Esophagus squamous epithelium (tissue), 5 donors: ENCODE measurements at regions not wholly inside any gene's neighbourhood (a gene's known extent, or its start where the extent isn't known, plus 50 kb on each side); places are given as distances from the start of the nearest gene placed in this dataset.

Source experiments
- DNase-seq: peaks from one replicate; lab custom pipeline; 2025; lab: John Stamatoyannopoulos, UW
- H3K27ac ChIP-seq, 4 donors: fragments of 200-600 bp; sonication (generic); one replicate each; pipeline ENCODE4 v1.5.1; 2016 to 2019; ENCODE audit warnings: mild to moderate bottlenecking in 1 of 4
- H3K27me3 ChIP-seq, 4 donors: fragments of 200-600 bp; sonication (generic); 1 replicate in 3 of 4; 2 replicates in 1 of 4; pipeline versions ENCODE4 v1.5.1 to v1.6.0; 2017 to 2021; ENCODE audit warnings: antibody characterized with exemption in 1 of 4
- H3K36me3 ChIP-seq, 3 donors: fragments of 200-600 bp; sonication (generic); one replicate each; pipeline ENCODE4 v1.5.1; 2016 to 2019
- H3K4me1 ChIP-seq, 3 donors: fragments of 200-600 bp; sonication (generic); one replicate each; pipeline ENCODE4 v1.5.1; 2017 to 2019
- H3K4me3 ChIP-seq, 4 donors: fragments of 200-600 bp; sonication (generic); 1 replicate in 3 of 4; 2 replicates in 1 of 4; pipeline ENCODE4 v1.5.1; 2016 to 2019; ENCODE audit warnings: mild to moderate bottlenecking in 2 of 4, moderate library complexity in 1 of 4
- H3K9me3 ChIP-seq, 3 donors: fragments of 200-600 bp; sonication (generic); one replicate each; pipeline ENCODE4 v1.5.1; 2016 to 2019
- POLR2A ChIP-seq, 4 donors: fragments of 450-650 bp; IDR thresholded peaks; one replicate each; pipeline ENCODE4 v1.6.1; 2017; ENCODE audit warnings: antibody characterized with exemption in 4 of 4, mild to moderate bottlenecking in 4 of 4, moderate library complexity in 3 of 4
- WGBS, 2 donors: methylation state at CpG; one replicate each; pipeline ENCODE4 v1.1.5; 2018; 5-methylcytosine and 5-hydroxymethylcytosine counted together
- intact Hi-C: fragments of 100-400 bp; cut with DNase I; formaldehyde crosslinking; loops from one replicate; pipeline ENCODE4 v1.15.0; 2022
- TF ChIP-seq, protein P1 (sequence below), 6 experiments: fragments of 450-650 bp in 4 of 6; fragments of 200-600 bp in 2 of 6; sonication (generic) in 2 of 6; IDR thresholded peaks; one replicate each; pipeline ENCODE4 v1.5.1; 2016 to 2019; ENCODE audit warnings: antibody characterized with exemption in 6 of 6, mild to moderate bottlenecking in 4 of 6, moderate library complexity in 4 of 6
- donor health status: DM: yes; HTN: yes; CAD: no.

DNA sequence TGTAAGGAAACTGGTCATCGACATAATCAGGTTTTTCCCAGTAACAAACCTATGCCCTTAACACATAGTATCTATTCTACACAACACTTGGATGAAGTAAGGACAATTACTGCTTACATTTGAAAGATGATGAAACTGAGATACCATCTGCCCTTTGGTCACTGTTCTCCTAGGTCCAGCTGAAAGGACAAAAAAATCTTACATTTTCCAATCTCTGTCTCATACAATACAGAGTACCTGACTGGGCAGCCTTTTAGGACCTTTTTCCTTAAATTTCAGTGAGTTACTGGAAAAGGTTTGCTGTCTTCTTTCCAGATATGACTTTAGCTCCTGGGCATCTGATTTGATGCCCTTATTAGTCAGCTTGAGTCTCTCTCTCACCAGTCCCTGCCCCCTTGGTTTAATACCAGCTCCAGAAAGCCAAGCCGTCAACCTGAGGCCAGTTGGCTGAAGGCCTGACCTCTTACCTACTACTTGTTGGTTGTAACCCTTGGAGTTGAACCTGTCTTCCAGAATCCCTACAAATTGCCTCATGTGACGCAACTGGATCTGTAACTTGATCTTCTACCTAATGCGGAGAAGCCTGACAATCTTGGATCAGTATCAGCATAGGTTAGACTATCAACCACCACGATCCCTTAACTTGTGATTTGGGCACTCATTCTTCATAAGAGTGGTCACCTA is 355.3 kb upstream of the ZNF385D start:
- intact Hi-C loops: no loop called here
- Histone ChIP-seq H3K27ac (no peak overlapping the region), H3K4me3 (no peak overlapping the region), H3K27me3 (no peaks in the 10 kb centered on the region), H3K9me3 (no peaks in the 10 kb centered on the region), H3K4me1 (no peaks in the 10 kb centered on the region), H3K36me3 (no peaks in the 10 kb centered on the region)
- DNase-seq: no peak
- TF ChIP-seq, protein P1, sequence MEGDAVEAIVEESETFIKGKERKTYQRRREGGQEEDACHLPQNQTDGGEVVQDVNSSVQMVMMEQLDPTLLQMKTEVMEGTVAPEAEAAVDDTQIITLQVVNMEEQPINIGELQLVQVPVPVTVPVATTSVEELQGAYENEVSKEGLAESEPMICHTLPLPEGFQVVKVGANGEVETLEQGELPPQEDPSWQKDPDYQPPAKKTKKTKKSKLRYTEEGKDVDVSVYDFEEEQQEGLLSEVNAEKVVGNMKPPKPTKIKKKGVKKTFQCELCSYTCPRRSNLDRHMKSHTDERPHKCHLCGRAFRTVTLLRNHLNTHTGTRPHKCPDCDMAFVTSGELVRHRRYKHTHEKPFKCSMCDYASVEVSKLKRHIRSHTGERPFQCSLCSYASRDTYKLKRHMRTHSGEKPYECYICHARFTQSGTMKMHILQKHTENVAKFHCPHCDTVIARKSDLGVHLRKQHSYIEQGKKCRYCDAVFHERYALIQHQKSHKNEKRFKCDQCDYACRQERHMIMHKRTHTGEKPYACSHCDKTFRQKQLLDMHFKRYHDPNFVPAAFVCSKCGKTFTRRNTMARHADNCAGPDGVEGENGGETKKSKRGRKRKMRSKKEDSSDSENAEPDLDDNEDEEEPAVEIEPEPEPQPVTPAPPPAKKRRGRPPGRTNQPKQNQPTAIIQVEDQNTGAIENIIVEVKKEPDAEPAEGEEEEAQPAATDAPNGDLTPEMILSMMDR (IDR thresholded peaks at IDR 0.05): no peak
- TF ChIP-seq POLR2A (IDR thresholded peaks at IDR 0.05): no peak
- 52 to 74% methylated on average over 5 of the region's 5 CpGs for WGBS, 2 donors

DNA sequence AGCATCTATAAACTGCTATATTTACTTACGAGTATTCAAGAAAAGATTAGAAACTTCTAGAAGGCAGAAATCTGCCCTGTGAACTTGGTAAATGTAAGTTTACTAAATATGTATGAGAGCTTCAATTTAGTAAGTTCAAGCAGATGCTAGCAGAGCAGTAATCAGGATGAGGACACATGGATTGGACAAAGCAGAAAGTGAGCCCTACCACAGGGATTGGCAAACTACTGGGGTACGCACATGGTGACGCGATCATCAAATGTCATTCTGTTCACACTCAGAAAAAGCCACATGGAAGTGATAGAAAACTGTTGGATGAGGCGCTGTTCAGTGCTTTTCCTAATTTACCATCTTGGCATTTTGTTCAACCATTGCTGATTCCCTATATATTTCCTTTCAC is 360.2 kb upstream of the ZNF385D start:
- H3K4me1 ChIP-seq: no peaks in the 10 kb centered on the region
- no peak overlapping the region for H3K4me3 ChIP-seq
- TF ChIP-seq, protein P1 (IDR thresholded peaks at IDR 0.05): no peak
- no peak for TF ChIP-seq POLR2A (IDR thresholded peaks at IDR 0.05)
- no peak for DNase-seq
- no peaks in the 10 kb centered on the region for H3K9me3 ChIP-seq
- no peaks in the 10 kb centered on the region for H3K36me3 ChIP-seq
- 73 to 83% methylated on average over 5 of the region's 5 CpGs for WGBS, 2 donors
- no peaks in the 10 kb centered on the region for H3K27me3 ChIP-seq
- intact Hi-C loops: no loop called here
- H3K27ac ChIP-seq: no peak overlapping the region

GRCh38 chr3:22113453-22113852 is 362.4 kb upstream of the ZNF385D start:
- intact Hi-C loops: no loop called here
- Histone ChIP-seq H3K27me3 (no peaks in the 10 kb centered on the region), H3K9me3 (no peaks in the 10 kb centered on the region), H3K36me3 (no peaks in the 10 kb centered on the region), H3K4me3 (no peak overlapping the region), H3K27ac (no peak overlapping the region), H3K4me1 (no peaks in the 10 kb centered on the region)
- TF ChIP-seq, protein P1 (IDR thresholded peaks at IDR 0.05): no peak
- TF ChIP-seq POLR2A (IDR thresholded peaks at IDR 0.05): no peak
- no peak for DNase-seq
- 49 to 67% methylated on average over 3 of the region's 3 CpGs for WGBS, 2 donors

DNA sequence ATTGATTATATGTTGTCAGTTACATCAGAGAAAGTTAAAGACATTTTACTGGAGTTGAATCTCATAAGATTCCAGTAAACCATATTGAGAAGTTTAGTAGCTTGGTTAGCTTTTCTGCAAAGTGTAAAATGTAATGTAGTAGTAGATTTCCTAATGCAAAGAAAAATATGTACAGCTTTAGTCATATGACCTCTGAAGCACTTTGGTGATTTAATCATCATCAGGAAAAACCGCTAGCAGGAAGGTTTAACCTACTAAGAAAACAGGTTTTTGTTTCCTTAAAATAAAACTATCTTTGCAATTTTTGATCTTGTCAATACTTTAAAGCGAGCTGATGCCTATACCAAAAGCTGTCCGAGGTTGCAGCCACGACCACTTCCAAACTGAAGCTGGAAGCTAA is 364.6 kb upstream of the ZNF385D start:
- intact Hi-C loops: no loop called here
- H3K27me3 ChIP-seq: no peaks in the 10 kb centered on the region
- H3K4me1 ChIP-seq: no peaks in the 10 kb centered on the region
- TF ChIP-seq, protein P1 (IDR thresholded peaks at IDR 0.05): no peak
- TF ChIP-seq POLR2A (IDR thresholded peaks at IDR 0.05): no peak
- no peak for DNase-seq
- no peaks in the 10 kb centered on the region for H3K36me3 ChIP-seq
- H3K9me3 ChIP-seq: no peaks in the 10 kb centered on the region
- 73 to 76% methylated on average over 4 of the region's 4 CpGs for WGBS, 2 donors
- no peak overlapping the region for H3K4me3 ChIP-seq
- H3K27ac ChIP-seq: no peak overlapping the region

- Histone ChIP-seq H3K4me1 (no peaks in the 10 kb centered on the region), H3K27ac (no peak overlapping the region), H3K27me3 (no peaks in the 10 kb centered on the region), H3K9me3 (no peaks in the 10 kb centered on the region), H3K36me3 (no peaks in the 10 kb centered on the region), H3K4me3 (no peak overlapping the region)
- no peak for TF ChIP-seq POLR2A (IDR thresholded peaks at IDR 0.05)
- TF ChIP-seq, protein P1 (IDR thresholded peaks at IDR 0.05): no peak
- intact Hi-C loops: no loop called here
- DNase-seq: no peak
- WGBS, 2 donors: 65 to 73% methylated on average over 2 of the region's 2 CpGs
Observed at GRCh38 chr3:22117091-22117490, 366.1 kb upstream of the ZNF385D start.
